Activated naive CD4-positive, alpha-beta T cell treated with anti-CD3 and anti-CD28 coated beads for 36 hours (primary cell): ENCODE measurements at regions not wholly inside any gene's neighbourhood (a gene's known extent, or its start where the extent isn't known, plus 50 kb on each side); places are given as distances from the start of the nearest gene placed in this dataset.
"Not testable (repeated sequence)": the region's sequence is repeated elsewhere in the genome, so short reads cannot be mapped to it uniquely, and the experiment has no call there.

Experiments used
- CTCF ChIA-PET: fragments of 350-600 bp; sonication (Branson Sonifier 250); formaldehyde crosslinking; loops from one replicate; lab custom pipeline; 2021; ENCODE audit warnings: antibody characterized with exemption; lab: Charles Lee
- DNase-seq: peaks from one replicate; pipeline ENCODE4 v3.0.0-alpha.2; 2020
- H3K27ac Mint-ChIP-seq: one replicate; pipeline ENCODE4 v1.8.0; 2021; ENCODE audit warnings: mild to moderate bottlenecking, mixed read lengths
- H3K27me3 Mint-ChIP-seq: one replicate; pipeline ENCODE4 v1.8.0; 2021; ENCODE audit warnings: low read depth, mixed read lengths
- H3K36me3 Mint-ChIP-seq: one replicate; pipeline ENCODE4 v1.8.0; 2021; ENCODE audit warnings: low read depth, mixed read lengths
- H3K4me1 Mint-ChIP-seq: one replicate; pipeline ENCODE4 v1.8.0; 2021; ENCODE audit warnings: low read depth, mixed read lengths
- H3K4me3 Mint-ChIP-seq: one replicate; pipeline ENCODE4 v1.8.0; 2021; ENCODE audit warnings: mild to moderate bottlenecking, moderate library complexity, mixed read lengths
- H3K9me3 Mint-ChIP-seq: one replicate; pipeline ENCODE4 v1.8.0; 2021; ENCODE audit warnings: mixed read lengths
- intact Hi-C: fragments of 100-400 bp; cut with micrococcal nuclease; formaldehyde crosslinking; loops from one replicate; pipeline ENCODE4 v1.15.1; 2023

- H3K27ac Mint-ChIP-seq, CTCF ChIA-PET, H3K9me3 Mint-ChIP-seq, intact Hi-C loops, H3K27me3 Mint-ChIP-seq, H3K4me1 Mint-ChIP-seq, DNase-seq, H3K4me3 Mint-ChIP-seq, H3K36me3 Mint-ChIP-seq: not testable (repeated sequence)
These were observed 50.3 kb upstream of the CYP2B6 start for GRCh38 chr19:40940771-40941170.

DNA sequence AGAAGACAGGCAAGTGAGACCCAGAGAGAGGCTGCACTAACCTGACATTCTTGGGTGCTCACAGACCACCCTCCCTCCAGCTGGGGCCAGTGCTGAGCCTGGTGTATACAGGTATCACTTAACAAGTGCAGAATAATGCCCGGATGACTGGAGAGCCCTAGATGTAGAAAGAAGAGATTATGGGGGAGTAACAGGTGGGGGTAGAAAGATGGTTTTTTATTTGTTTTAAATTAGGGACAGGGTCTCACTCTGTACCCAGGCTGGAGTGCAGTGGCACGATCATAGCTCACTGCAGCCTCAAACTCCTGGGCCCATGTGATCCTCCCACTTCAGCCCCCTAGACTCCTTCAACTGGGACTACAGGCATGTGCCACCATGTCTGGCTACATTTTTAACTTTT lies 53.1 kb upstream of the CYP2B6 start:
- H3K4me1 Mint-ChIP-seq, intact Hi-C loops, H3K36me3 Mint-ChIP-seq, H3K9me3 Mint-ChIP-seq, DNase-seq, CTCF ChIA-PET, H3K4me3 Mint-ChIP-seq, H3K27me3 Mint-ChIP-seq, H3K27ac Mint-ChIP-seq: not testable (repeated sequence)

DNA sequence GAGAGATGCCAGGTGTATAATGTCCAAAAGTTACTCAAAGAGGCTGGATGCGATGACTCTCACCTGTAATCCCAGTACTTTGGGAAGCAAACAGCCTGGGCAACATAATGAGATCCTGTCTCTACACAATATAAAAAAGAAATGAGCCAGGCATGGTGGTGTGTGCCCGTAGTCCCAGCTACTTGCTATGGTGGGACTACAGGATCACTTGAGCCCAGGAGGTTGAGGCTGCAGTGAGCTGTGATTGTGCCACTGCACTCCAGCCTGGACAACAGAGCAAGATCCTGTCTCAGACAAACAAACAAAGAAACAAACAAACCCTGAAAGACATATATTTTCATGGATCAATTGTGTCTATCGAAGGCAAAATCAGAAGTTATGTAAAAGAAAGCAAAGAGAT lies 54.3 kb upstream of the CYP2B6 start:
- Mint-ChIP-seq H3K27me3 (peaks cover 2% of the 10 kb centered on the region), H3K27ac (no peak overlapping the region)
- intact Hi-C loops, result no loop called here

GRCh38 chr19:40933025-40933424 lies 51.0 kb upstream of the CYP2A7 start:
- CTCF ChIA-PET, result interaction anchor here (0.6 to 0.7 kb wide), 2 partner anchors 42 to 151 kb away, joined by 3 read pairs; no protein-coding TSS in a partner anchor
- intact Hi-C loops, result no loop called here

More for the DNA sequence above, 54.3 kb upstream of the CYP2B6 start:
- no peak for DNase-seq
- Mint-ChIP-seq H3K36me3 (no peaks in the 10 kb centered on the region), H3K4me1 (peaks cover 6% of the 10 kb centered on the region), H3K4me3 (no peak overlapping the region), H3K9me3 (no peaks in the 10 kb centered on the region)
- CTCF ChIA-PET, result no interaction called here

DNA sequence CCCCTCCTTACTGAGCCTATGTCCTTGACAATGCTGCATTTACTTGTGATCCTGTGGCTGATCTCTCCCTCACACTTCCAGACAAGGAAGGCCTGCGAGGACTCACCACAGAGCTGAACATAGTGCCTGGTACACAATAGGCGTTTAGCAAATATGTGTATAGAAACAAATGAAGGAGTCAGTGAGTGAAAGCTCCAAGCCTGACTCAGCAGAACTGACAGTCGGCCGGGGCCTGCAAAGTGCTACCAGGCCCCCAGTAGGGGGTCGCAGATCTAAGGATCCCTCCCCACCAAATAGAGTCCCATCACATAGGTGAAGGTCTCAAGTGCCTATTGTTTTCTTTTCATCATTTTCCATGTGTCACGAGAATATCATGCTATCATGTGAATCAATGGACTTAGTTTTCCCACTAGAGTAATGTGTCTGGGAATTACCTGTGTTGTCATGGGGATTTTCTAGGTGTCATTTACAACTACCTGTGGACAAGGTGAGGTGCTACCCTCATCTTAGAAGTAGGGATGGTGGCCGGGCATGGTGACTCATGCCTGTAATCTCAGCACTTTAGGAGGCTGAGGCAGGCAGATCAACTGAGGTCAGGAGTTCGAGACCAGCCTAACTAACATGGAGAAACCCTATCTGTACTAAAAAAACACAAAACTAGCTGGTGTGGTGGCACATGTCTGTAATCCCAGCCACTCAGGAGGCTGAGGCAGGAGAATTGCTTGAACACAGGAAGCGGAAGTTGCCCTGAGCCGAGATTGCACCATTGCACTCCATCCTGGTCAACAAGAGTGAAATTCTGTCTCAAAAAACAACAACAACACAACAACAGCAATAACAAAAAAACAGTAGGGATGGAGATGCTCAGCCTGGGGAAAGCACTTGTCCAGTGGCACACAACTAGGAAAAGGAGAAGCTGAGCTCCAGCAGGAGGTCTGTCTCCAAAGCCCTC lies 50.3 kb upstream of the CYP2A7 start:
- Mint-ChIP-seq H3K27ac (no peak overlapping the region), H3K36me3 (no peaks in the 10 kb centered on the region), H3K4me3 (no peak overlapping the region), H3K9me3 (no peaks in the 10 kb centered on the region), H3K27me3 (peaks cover 4% of the 10 kb centered on the region), H3K4me1 (no peaks in the 10 kb centered on the region)
- DNase-seq, result no peak
- CTCF ChIA-PET, result interaction anchor here (0.6 to 0.7 kb wide), 2 partner anchors 43 to 152 kb away, joined by 3 read pairs; no protein-coding TSS in a partner anchor
- intact Hi-C loops, result no loop called here

More at GRCh38 chr19:40933025-40933424, 51.0 kb upstream of the CYP2A7 start:
- Mint-ChIP-seq H3K4me1 (no peaks in the 10 kb centered on the region), H3K27me3 (peaks cover 4% of the 10 kb centered on the region), H3K36me3 (no peaks in the 10 kb centered on the region), H3K4me3 (no peak overlapping the region), H3K27ac (no peak overlapping the region), H3K9me3 (no peaks in the 10 kb centered on the region)
- no peak for DNase-seq
